Kidney (tissue), 13 donors: ENCODE measurements at regions not wholly inside any gene's neighbourhood (a gene's known extent, or its start where the extent isn't known, plus 50 kb on each side); places are given as distances from the start of the nearest gene placed in this dataset.

Source experiments
- DNase-seq, 5 donors: peaks; one replicate each; pipeline ENCODE4 v3.0.0-alpha.2; 2013 to 2020
- FAIRE-seq: peaks from 2 replicates; lab custom pipeline; 2012; peaks lifted over from hg19 to GRCh38; lab: Jason Lieb, UNC
- H3K27ac ChIP-seq, 2 donors: one replicate each; pipeline ENCODE4 v1.7.0; 2013; ENCODE audit warnings: low read depth in 2 of 2, low read length in 2 of 2, inconsistent platforms in 1 of 2
- H3K27me3 ChIP-seq: one replicate; pipeline ENCODE4 v1.7.1; 2013; ENCODE audit warnings: low read length, inconsistent platforms; ENCODE audit not compliant: control insufficient read depth, insufficient read depth
- H3K36me3 ChIP-seq, 3 donors: one replicate each; pipeline versions ENCODE4 v1.7.0 to v1.7.1; 2013; ENCODE audit warnings: low read length in 3 of 3, control low read depth in 1 of 3, inconsistent platforms in 1 of 3; ENCODE audit not compliant: insufficient read depth in 3 of 3, control insufficient read depth in 2 of 3
- H3K4me1 ChIP-seq, 3 donors: one replicate each; pipeline versions ENCODE4 v1.7.0 to v1.7.1; 2013; ENCODE audit warnings: low read length in 3 of 3, inconsistent platforms in 1 of 3, low read depth in 1 of 3; ENCODE audit not compliant: control insufficient read depth in 2 of 3, insufficient read depth in 2 of 3
- H3K4me3 ChIP-seq, 3 donors: one replicate each; pipeline versions ENCODE4 v1.7.0 to v1.8.1; 2013; ENCODE audit warnings: low read length in 3 of 3, control low read depth in 1 of 3, inconsistent platforms in 1 of 3
- H3K9ac ChIP-seq, 3 donors: one replicate each; pipeline versions ENCODE4 v1.7.0 to v1.7.1; 2013; ENCODE audit warnings: low read length in 3 of 3, control low read depth in 1 of 3, inconsistent platforms in 1 of 3
- H3K9me3 ChIP-seq, 3 donors: one replicate each; pipeline versions ENCODE4 v1.7.0 to v1.7.1; 2013; ENCODE audit warnings: low read length in 3 of 3, control low read depth in 1 of 3, inconsistent platforms in 1 of 3; ENCODE audit not compliant: control insufficient read depth in 2 of 3, insufficient read depth in 1 of 3
- intact Hi-C: fragments of 100-400 bp; cut with DNase I; formaldehyde crosslinking; loops from one replicate; pipeline ENCODE4 v1.11.1; 2022
- TF ChIP-seq, protein P1 (sequence below): IDR thresholded peaks from 3 replicates; pipeline ENCODE4 v1.5.1; 2012; ENCODE audit warnings: mild to moderate bottlenecking, moderate library complexity, borderline replicate concordance; ENCODE audit not compliant: insufficient read depth; ENCODE audit errors: extremely low read depth
- donor health status: control.
- donor health status: control.
- donor health status: control.
- donor health status: control.
- donor health status: control.
- donor health status: DM: yes; HTN: yes; CAD: no.
- donor health status: Normal renal cell carcinoma (clear cell type).

GRCh38 chr11:71201936-71202597 lies 50.3 kb downstream of the SHANK2 start:
- FAIRE-seq (no peak), DNase-seq (peak in 1 of 5 donors; percentile 26)
- no peaks in the 10 kb centered on the region for H3K27me3 ChIP-seq
- peaks cover 3 to 26% (median 15%) of the 10 kb centered on the region in 3 donors for H3K4me1 ChIP-seq
- no peak overlapping the region for H3K27ac ChIP-seq
- H3K4me3 ChIP-seq, result no peak overlapping the region
- H3K9me3 ChIP-seq, result no peaks in the 10 kb centered on the region
- intact Hi-C loops, result no loop called here
- H3K9ac ChIP-seq, result no peak overlapping the region
- H3K36me3 ChIP-seq, result no peaks in the 10 kb centered on the region
- TF ChIP-seq, protein P1, sequence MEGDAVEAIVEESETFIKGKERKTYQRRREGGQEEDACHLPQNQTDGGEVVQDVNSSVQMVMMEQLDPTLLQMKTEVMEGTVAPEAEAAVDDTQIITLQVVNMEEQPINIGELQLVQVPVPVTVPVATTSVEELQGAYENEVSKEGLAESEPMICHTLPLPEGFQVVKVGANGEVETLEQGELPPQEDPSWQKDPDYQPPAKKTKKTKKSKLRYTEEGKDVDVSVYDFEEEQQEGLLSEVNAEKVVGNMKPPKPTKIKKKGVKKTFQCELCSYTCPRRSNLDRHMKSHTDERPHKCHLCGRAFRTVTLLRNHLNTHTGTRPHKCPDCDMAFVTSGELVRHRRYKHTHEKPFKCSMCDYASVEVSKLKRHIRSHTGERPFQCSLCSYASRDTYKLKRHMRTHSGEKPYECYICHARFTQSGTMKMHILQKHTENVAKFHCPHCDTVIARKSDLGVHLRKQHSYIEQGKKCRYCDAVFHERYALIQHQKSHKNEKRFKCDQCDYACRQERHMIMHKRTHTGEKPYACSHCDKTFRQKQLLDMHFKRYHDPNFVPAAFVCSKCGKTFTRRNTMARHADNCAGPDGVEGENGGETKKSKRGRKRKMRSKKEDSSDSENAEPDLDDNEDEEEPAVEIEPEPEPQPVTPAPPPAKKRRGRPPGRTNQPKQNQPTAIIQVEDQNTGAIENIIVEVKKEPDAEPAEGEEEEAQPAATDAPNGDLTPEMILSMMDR, result no peak

- no peak overlapping the region for H3K27ac ChIP-seq
- intact Hi-C loops, result no loop called here
- H3K4me1 ChIP-seq, result peaks cover 3 to 20% (median 9%) of the 10 kb centered on the region in 3 donors
- FAIRE-seq (no peak), DNase-seq (peak in 1 of 5 donors; percentile 51)
- H3K9me3 ChIP-seq, result no peaks in the 10 kb centered on the region
- no peak overlapping the region for H3K9ac ChIP-seq
- no peaks in the 10 kb centered on the region for H3K27me3 ChIP-seq
- H3K4me3 ChIP-seq, result no peak overlapping the region
- TF ChIP-seq, protein P1, result no peak
- H3K36me3 ChIP-seq, result no peaks in the 10 kb centered on the region
Measured at GRCh38 chr11:71201231-71201630, 51.1 kb downstream of the SHANK2 start.

- H3K9me3 ChIP-seq, result no peaks in the 10 kb centered on the region
- H3K4me1 ChIP-seq, result peaks cover 0 to 16% (median 4%) of the 10 kb centered on the region in 3 donors
- H3K36me3 ChIP-seq, result no peaks in the 10 kb centered on the region
- FAIRE-seq, result no peak
- intact Hi-C loops, result no loop called here
- H3K9ac ChIP-seq, result no peak overlapping the region
- H3K27ac ChIP-seq, result no peak overlapping the region
- no peak for DNase-seq
- no peak overlapping the region for H3K4me3 ChIP-seq
- no peaks in the 10 kb centered on the region for H3K27me3 ChIP-seq
- TF ChIP-seq, protein P1, result no peak
Measured at GRCh38 chr11:71200761-71201160, 51.6 kb downstream of the SHANK2 start.
